Mucosa of rectum (tissue), 2 donors: ENCODE measurements at regions not wholly inside any gene's neighbourhood (a gene's known extent, or its start where the extent isn't known, plus 50 kb on each side); places are given as distances from the start of the nearest gene placed in this dataset.

Experiments used
- H3K27ac ChIP-seq, 2 donors: one replicate each; pipeline ENCODE4 v1.7.0; 2013; ENCODE audit warnings: inconsistent platforms in 2 of 2, low read depth in 2 of 2, low read length in 2 of 2
- H3K27me3 ChIP-seq, 2 donors: one replicate each; pipeline ENCODE4 v1.7.0; 2013; ENCODE audit warnings: low read length in 2 of 2; ENCODE audit not compliant: control insufficient read depth in 2 of 2, insufficient read depth in 2 of 2
- H3K36me3 ChIP-seq, 2 donors: one replicate each; pipeline ENCODE4 v1.7.0; 2013; ENCODE audit warnings: low read length in 2 of 2; ENCODE audit not compliant: control insufficient read depth in 2 of 2, insufficient read depth in 2 of 2
- H3K4me1 ChIP-seq, 2 donors: one replicate each; pipeline ENCODE4 v1.7.0; 2013; ENCODE audit warnings: low read length in 2 of 2, mild to moderate bottlenecking in 1 of 2; ENCODE audit not compliant: control insufficient read depth in 2 of 2, insufficient read depth in 2 of 2
- H3K4me3 ChIP-seq, 2 donors: one replicate each; pipeline ENCODE4 v1.7.0; 2013; ENCODE audit warnings: low read length in 2 of 2
- H3K9ac ChIP-seq, 2 donors: one replicate each; pipeline ENCODE4 v1.7.0; 2013; ENCODE audit warnings: low read length in 2 of 2, low read depth in 1 of 2, mild to moderate bottlenecking in 1 of 2
- H3K9me3 ChIP-seq, 2 donors: one replicate each; pipeline ENCODE4 v1.7.0; 2013; ENCODE audit warnings: low read length in 2 of 2; ENCODE audit not compliant: control insufficient read depth in 2 of 2
- donor health status: healthy.
- donor health status: Normal muscosa, but diverticular disease.

- no peaks in the 10 kb centered on the region for H3K4me1 ChIP-seq
- no peaks in the 10 kb centered on the region for H3K36me3 ChIP-seq
- no peak overlapping the region for H3K9ac ChIP-seq
- H3K27ac ChIP-seq: no peak overlapping the region
- no peak overlapping the region for H3K4me3 ChIP-seq
- no peaks in the 10 kb centered on the region for H3K27me3 ChIP-seq
- H3K9me3 ChIP-seq: no peaks in the 10 kb centered on the region
Observed at GRCh38 chr5:97458851-97459250, 275.8 kb upstream of the RIOK2 start.

GRCh38 chr5:97471951-97472350 is 288.9 kb upstream of the RIOK2 start:
- no peaks in the 10 kb centered on the region for H3K27me3 ChIP-seq
- no peak overlapping the region for H3K4me3 ChIP-seq
- H3K9ac ChIP-seq: no peak overlapping the region
- H3K27ac ChIP-seq: no peak overlapping the region
- no peaks in the 10 kb centered on the region for H3K9me3 ChIP-seq
- no peaks in the 10 kb centered on the region for H3K36me3 ChIP-seq
- H3K4me1 ChIP-seq: no peaks in the 10 kb centered on the region

GRCh38 chr5:97475847-97476246 is 292.8 kb upstream of the RIOK2 start:
- Histone ChIP-seq H3K9me3 (no peaks in the 10 kb centered on the region), H3K4me3 (no peak overlapping the region), H3K36me3 (no peaks in the 10 kb centered on the region), H3K27ac (no peak overlapping the region), H3K9ac (no peak overlapping the region), H3K27me3 (no peaks in the 10 kb centered on the region), H3K4me1 (no peaks in the 10 kb centered on the region)

GRCh38 chr5:97476852-97477534 is 293.9 kb upstream of the RIOK2 start:
- no peak overlapping the region for H3K9ac ChIP-seq
- no peaks in the 10 kb centered on the region for H3K36me3 ChIP-seq
- H3K9me3 ChIP-seq: no peaks in the 10 kb centered on the region
- H3K27me3 ChIP-seq: no peaks in the 10 kb centered on the region
- no peaks in the 10 kb centered on the region for H3K4me1 ChIP-seq
- no peak overlapping the region for H3K4me3 ChIP-seq
- H3K27ac ChIP-seq: no peak overlapping the region

GRCh38 chr5:97478483-97478882 is 295.4 kb upstream of the RIOK2 start:
- H3K4me1 ChIP-seq: no peaks in the 10 kb centered on the region
- no peaks in the 10 kb centered on the region for H3K27me3 ChIP-seq
- H3K36me3 ChIP-seq: no peaks in the 10 kb centered on the region
- no peaks in the 10 kb centered on the region for H3K9me3 ChIP-seq
- no peak overlapping the region for H3K27ac ChIP-seq
- no peak overlapping the region for H3K9ac ChIP-seq
- H3K4me3 ChIP-seq: no peak overlapping the region

- H3K9ac ChIP-seq: no peak overlapping the region
- no peaks in the 10 kb centered on the region for H3K36me3 ChIP-seq
- H3K4me1 ChIP-seq: no peaks in the 10 kb centered on the region
- H3K9me3 ChIP-seq: no peaks in the 10 kb centered on the region
- H3K4me3 ChIP-seq: no peak overlapping the region
- no peaks in the 10 kb centered on the region for H3K27me3 ChIP-seq
- no peak overlapping the region for H3K27ac ChIP-seq
Observed at GRCh38 chr5:97480313-97480712, 297.3 kb upstream of the RIOK2 start.

GRCh38 chr5:97488126-97488668 is 305.1 kb upstream of the RIOK2 start:
- Histone ChIP-seq H3K4me3 (no peak overlapping the region), H3K27ac (no peak overlapping the region), H3K27me3 (no peaks in the 10 kb centered on the region)

GRCh38 chr5:97489010-97489840 is 306.2 kb upstream of the RIOK2 start:
- no peak overlapping the region for H3K9ac ChIP-seq
- no peaks in the 10 kb centered on the region for H3K4me1 ChIP-seq
- H3K4me3 ChIP-seq: no peak overlapping the region
- H3K27me3 ChIP-seq: no peaks in the 10 kb centered on the region
- no peaks in the 10 kb centered on the region for H3K9me3 ChIP-seq
- H3K27ac ChIP-seq: no peak overlapping the region
- no peaks in the 10 kb centered on the region for H3K36me3 ChIP-seq

More at GRCh38 chr5:97488126-97488668, 305.1 kb upstream of the RIOK2 start:
- Histone ChIP-seq H3K36me3 (no peaks in the 10 kb centered on the region), H3K4me1 (no peaks in the 10 kb centered on the region), H3K9me3 (no peaks in the 10 kb centered on the region), H3K9ac (no peak overlapping the region)

- no peaks in the 10 kb centered on the region for H3K36me3 ChIP-seq
- H3K9me3 ChIP-seq: no peaks in the 10 kb centered on the region
- H3K4me1 ChIP-seq: no peaks in the 10 kb centered on the region
- H3K27ac ChIP-seq: no peak overlapping the region
- no peaks in the 10 kb centered on the region for H3K27me3 ChIP-seq
- no peak overlapping the region for H3K4me3 ChIP-seq
- H3K9ac ChIP-seq: no peak overlapping the region
Observed at GRCh38 chr5:97494465-97494864, 311.4 kb upstream of the RIOK2 start.

- no peaks in the 10 kb centered on the region for H3K4me1 ChIP-seq
- no peaks in the 10 kb centered on the region for H3K36me3 ChIP-seq
- H3K27ac ChIP-seq: no peak overlapping the region
- no peaks in the 10 kb centered on the region for H3K9me3 ChIP-seq
- no peak overlapping the region for H3K9ac ChIP-seq
- no peaks in the 10 kb centered on the region for H3K27me3 ChIP-seq
- H3K4me3 ChIP-seq: no peak overlapping the region
Observed at GRCh38 chr5:97495301-97495700, 312.3 kb upstream of the RIOK2 start.
